Activated CD4-positive, alpha-beta T cell treated with anti-CD3 and anti-CD28 coated beads for 4 hours (primary cell): ENCODE measurements at regions not wholly inside any gene's neighbourhood (a gene's known extent, or its start where the extent isn't known, plus 50 kb on each side); places are given as distances from the start of the nearest gene placed in this dataset.
"Not testable (repeated sequence)": the region's sequence is repeated elsewhere in the genome, so short reads cannot be mapped to it uniquely, and the experiment has no call there.

Experiments
- DNase-seq, 2 donors: peaks; one replicate each; pipeline ENCODE4 v3.0.0-alpha.2; 2020

DNA sequence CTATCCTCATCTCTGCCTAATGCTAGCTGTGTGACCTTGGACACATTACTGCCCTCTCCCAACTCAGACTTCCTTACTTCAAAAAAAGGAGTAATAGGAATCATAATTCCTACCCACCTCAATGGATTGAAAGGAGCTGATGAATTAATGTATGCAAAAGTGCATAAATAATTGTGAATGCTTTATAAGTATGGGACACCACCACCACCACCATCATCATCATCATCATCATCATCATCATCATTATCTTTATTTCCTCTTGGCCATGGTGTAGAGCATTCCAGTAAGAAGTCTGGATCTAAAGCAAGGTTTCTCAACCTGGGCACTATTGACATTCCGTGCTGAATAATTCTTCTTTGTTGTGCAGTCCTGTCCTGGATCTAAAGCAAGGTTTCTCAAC is 282.5 kb downstream of the MEX3B start:
- DNase-seq: no peak

DNA sequence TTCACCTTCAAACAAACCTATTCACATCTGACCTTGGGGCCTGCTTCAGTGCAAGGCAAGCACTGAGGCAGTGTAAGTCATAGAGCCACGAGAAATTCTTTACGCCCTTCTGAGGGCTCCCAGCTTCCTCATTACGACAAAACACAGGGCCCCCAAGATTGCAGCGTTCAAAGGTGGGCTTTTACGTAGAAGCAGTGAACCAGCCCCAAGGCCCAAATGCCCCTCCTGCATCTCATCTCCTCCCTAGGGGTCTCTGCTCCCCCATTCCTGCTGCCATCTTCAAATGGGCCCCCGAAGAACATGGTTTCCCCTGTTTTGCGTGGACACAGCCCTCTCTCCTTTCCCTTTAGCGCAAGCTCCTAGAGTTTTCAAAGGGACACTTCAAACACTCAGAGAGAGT is 285.1 kb downstream of the MEX3B start:
- DNase-seq: no peak

DNA sequence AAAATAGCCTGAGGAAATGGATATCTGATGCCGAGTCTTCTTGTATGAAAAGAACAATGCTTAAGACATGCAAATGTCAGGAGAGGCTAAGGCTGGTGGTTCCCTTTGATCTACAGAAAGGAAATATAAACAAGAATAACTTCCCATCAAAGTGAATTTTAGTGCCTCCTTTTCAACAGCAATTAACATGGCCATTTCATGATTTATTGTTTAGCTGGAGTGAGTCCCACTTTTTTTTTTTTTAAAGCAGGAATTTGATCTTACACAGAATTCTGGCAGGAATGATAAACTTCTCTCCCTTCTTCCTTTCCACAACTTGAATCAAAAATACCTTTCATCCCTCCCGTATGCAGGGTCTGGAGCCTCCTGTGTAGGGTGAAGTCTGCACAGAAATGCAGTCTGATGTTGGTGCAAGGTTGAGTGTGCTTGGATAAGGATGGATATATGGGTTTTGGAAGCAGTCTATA is 287.0 kb downstream of the MEX3B start:
- no peak for DNase-seq

DNA sequence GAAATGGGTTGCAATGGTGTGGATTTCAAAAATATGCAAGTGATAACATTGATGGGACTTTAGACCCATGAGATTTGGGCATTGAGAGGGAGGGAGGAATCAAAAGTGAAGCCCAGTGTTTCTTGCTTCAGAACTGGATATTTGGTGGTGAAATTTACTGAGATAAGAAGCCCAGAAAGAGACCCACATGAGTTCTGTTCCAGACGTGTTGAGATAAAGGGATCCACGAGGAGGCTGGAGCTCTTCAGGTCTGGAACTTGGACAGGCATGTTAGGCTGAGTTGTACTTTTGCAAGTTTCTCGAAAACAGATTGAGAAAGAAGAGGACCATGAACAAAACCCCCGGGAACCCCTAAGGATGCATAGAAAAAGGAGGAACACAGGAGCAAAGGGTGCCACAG is 290.2 kb downstream of the MEX3B start:
- no peak for DNase-seq

DNA sequence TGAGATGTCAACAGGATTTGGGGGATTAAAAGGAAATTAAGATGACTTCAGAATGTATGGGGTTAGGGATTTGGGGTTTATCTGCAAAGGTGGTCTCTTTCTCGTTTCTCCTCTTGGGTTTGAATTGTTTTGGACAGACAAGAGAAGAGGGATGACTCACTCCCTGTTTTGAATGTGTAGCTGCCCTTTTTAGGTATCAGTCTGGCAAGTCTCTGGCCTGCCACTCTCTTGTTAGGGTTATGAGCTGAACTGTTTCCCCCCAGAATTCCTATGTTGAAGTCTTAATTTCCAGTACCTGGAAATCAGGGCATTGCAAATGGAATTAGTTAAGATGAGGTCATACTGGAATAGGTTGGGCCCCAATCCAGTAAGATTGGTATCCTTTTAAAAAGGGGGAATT is 291.7 kb downstream of the MEX3B start:
- no peak for DNase-seq

DNA sequence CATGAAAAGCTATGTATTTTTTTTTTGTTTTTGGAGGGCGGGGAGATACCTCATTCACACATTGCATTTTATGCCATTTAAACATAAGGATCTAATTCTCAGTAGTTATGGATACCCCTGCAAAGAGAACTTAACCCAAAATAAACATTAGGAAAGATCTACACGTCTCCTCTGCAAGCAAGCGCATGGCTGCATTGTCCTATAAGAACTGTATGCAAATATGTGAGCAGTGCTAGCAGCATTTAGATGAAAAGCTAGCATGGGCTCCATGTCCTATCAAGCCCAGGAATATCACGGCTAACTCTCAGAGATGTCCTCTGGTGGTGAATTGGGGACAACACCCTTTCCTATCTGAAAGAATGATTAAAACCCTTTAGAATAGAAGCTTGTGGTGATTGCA is 292.8 kb downstream of the MEX3B start:
- no peak for DNase-seq

DNA sequence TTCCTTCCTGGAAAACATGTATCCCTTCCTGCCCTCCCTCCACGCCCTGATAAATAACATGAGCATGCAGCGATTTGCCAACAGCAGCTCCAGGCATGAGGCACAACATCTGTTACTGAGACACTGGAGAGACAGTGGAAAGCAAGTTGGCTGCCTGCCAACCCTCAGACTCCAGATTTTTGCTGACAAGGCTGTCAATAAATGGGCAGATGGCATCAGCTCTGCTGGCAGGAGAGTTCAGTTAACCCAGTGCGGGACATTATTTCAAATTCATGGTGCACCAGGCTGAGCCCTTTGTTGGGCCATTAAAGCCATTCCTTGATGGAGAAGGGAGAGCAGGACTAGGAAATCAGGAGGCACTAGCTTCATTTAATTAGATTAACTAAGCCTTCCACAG is 293.3 kb downstream of the MEX3B start:
- no peak for DNase-seq

DNA sequence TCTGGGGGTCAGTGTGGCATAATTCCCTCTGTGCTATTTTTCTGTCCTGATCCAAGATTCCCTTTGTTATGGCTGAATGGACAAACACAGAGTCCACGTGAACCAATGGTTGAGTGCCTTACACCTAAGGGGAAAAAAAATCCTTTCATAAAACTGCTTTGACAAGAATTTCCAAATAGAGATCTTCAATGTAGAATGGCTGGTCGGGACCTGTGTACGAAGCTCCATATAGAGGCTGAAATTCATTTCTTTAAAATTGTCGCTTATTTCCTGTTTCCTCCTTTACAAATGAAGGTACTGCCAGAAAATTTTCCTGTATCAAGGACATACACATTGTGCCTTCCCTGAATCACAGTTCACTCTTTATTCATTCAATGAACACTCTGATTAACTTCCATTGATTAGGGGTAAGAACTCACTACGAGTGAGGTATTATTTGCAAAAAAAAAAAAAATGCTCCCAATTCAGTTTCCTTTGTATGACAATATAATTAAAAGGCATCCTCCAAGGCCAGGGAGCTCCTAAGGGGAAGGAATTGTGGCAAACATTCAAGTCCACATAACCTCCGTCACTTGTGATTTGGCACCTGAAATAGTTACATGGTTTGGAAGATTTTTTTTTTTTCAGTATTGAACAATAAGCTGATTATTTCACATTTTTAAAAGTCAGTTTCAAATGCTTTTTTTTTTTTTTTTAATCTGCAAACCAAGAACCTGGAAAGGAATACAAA is 293.8 kb downstream of the MEX3B start:
- DNase-seq: no peak

DNA sequence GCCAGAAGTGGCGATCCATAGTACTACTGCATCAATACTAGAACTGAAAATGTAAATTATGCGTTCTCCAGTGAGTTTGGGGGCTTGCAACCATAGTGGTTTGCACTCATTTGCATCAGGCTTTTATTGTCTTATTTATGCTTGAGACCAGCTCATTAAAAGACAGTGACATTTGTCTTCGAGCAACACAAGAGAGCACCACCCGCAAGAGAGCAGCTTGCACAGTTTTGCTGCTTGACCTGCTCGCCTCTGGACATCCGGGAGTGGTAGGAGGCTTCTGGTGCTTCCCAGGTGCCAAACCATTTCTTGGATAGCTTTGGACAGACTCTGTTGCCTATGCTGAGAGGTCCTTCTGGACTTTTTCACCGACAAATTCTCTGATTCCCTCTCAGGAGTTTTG is 294.6 kb downstream of the MEX3B start:
- DNase-seq: no peak

DNA sequence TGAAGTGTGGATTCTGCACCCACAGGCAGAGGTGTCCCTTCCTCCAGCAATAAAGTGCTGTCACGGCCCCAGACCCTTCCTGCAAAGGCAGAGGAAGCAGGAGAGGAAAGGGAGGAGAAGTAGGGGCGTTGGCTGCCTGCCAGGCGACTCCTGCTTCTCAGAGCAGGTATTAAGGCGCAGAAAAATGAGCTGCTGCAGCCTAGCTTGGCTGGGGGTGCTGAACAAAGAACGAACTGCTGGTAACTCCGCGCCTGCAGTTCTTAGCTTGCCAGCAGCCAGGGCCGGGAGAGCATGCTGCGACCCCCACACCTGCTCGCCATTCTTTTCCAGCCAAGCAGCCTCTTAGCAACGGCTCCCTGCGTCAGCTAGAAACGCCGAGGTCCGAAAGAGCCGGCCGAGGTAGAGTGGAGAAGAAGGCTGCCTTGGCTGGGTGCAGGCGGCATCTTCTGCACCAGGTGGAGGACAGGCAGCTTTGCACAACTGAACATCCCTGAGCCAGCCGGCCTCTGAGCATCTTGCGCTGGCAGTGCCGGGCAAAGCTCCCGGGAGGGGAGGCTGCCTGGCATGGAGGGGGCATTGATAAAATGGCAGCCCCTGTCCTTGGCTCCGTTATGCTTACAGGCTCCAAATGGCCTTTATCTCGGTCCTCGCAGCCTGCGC is 296.0 kb downstream of the MEX3B start:
- no peak for DNase-seq

DNA sequence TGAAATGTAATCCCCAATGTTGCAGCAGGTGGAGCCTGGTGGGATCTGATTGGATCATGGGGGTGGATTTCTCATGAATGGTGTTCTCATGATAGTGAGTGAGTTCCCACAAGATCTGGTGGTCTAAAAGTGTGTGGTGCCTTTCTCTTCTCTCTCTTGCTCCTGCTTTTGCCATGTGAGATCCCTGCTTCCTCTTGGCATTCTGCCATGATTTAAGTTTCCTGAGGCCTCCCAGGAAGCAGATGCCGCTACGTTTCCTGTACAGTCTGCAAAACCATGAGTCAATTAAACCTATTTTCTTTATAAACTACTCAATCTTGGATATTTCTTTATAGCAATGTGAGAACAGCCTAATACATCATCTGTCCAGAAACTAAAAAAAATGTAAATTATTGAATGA is 298.3 kb downstream of the MEX3B start:
- no peak for DNase-seq

DNA sequence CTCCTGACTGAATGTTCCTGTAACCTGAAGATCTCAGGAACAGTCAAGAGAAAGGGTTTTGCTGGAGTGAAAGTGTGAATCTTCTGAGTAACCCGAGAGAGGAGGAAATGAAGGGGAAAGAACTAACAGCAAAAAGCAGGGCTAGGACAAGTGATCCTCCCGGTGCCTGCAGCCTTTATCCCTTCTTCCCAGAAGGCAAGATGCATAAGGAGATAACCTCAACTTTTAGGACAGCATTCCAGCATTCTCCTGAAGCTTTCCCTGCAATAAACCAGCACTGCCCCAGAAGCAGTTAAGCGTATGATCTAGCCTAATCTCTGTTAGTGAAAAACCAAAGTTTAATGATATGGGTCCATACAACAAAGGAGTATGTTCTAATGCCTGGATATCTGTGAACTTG is 298.8 kb downstream of the MEX3B start:
- DNase-seq: no peak

DNA sequence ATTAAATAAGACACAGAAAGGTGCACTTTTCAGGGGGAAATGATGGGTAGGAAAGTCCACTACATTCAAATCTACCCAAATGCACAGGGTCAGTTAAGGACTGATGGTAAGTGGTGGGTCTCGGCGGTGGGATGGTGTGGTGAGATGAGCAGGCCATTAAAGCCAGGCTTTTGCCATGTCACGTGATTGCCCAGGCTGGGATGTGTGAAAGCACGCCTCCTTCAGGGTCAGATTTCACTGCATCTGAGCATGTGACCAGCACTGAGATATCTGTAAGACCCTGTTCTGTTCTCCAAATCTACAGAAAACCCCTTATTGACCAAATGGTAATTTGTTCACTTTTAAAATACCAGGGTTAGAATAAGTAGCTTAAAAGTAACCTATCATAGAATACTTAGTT is 301.5 kb downstream of the MEX3B start:
- DNase-seq: no peak

DNA sequence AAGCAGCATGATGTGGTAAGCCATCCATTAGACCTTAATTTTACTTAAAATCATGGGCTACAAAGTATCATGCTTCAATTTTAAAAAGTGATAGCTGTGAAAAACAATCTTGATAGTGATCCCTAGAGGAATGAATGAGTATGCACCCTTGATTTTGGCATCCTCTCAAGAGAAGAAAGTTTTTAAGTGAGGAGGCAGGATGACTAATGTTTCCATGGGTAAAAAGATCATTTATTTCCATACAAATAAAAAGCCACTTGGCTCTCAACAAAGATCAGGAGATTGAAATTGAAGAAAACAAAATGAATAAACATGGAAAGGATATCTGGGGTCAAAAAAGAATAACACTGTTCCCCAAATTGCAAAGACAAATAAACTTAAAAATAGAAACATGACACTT is 305.4 kb downstream of the MEX3B start:
- DNase-seq: no peak

DNA sequence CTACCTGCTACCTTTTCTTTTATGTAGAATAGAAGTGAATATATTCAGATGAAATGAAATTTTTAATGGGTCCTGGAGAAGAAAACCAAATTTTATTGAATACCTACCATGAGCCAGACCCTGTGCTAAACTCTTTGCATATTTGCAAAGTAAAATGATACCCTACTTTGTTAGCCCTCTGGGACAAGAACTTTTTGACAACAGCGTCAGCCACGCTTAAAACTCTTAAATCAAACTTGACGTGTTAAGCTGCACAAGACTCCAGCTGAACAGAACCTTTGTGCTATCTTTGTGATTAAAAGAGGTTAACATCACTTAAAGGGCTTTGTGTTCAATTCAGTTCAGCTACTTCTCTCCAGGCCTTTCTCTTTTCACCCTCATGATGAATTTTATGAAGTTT is 316.5 kb downstream of the MEX3B start:
- no peak for DNase-seq

DNA sequence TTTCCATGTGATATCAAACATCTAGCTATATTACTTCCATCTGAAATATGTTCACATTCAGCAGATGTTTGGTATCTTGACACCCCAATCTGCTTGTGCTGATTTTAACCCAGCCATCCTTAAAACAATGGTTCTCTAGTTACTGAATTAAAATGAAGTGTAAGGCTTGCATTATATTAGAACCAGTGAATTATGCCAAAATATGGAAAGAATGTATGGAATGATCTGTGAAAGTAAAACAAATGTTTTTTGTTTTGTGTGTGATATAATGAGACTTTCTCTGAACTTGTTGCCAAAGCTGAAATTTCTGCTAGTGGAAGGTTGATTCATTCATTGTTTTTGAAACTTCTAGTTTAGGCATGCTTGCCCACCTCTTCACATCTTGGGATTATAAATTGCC is 317.1 kb downstream of the MEX3B start:
- no peak for DNase-seq

DNA sequence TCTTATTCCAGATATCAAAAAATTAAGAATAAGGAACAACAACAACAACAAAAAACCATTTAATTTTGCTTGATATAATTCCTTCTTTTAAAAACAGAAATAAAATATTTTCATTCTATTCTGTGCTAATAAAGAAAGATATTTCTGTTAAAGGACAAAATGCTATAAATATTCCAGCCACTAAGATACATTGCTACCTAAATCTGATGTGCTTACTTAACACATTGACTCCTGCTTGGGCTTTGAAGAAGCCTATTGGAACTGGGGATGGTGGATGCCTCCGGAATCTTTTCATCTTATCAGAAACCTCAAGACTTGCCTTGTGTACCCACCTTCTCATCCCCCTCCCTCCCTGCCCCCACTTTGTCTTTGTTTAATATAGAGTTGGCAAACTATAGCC is 320.2 kb downstream of the MEX3B start:
- DNase-seq: no peak

DNA sequence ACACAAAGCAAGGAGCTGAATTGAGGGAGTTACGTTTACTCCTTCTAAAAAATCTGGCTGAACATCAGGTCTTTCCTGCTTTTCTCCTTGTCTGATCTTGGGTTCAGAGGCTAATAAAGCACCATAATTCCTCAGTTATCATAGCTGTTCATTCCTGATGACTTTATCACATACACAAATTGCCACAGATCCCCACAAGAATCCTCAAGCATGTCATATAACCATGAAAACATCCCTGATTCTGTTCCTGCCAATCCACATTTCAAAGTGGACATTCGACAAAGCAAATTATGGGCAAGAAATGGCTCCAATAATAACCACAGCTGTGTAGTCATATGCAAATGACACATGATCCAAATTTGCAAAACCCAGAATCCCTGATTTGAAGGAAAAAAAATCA is 321.3 kb downstream of the MEX3B start:
- DNase-seq: no peak

DNA sequence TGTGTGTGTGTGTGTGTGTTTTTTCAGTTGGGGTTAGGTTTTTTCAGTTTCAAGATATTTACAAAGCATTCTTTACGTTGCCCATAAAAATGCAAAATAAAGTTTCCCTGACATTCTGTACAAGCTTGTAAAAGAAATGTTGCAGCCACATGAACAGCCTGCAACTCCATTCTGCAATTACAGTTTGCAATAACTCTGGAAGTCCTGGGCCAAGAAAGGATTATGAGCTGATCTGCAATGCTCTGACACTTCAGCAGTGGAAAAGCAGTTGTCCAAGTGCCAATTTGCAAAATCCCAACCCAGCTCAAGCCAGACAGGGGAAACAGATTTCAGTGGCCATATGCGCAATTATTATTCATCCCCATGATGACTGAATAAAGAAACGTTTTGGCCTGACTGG is 322.1 kb downstream of the MEX3B start:
- no peak for DNase-seq

DNA sequence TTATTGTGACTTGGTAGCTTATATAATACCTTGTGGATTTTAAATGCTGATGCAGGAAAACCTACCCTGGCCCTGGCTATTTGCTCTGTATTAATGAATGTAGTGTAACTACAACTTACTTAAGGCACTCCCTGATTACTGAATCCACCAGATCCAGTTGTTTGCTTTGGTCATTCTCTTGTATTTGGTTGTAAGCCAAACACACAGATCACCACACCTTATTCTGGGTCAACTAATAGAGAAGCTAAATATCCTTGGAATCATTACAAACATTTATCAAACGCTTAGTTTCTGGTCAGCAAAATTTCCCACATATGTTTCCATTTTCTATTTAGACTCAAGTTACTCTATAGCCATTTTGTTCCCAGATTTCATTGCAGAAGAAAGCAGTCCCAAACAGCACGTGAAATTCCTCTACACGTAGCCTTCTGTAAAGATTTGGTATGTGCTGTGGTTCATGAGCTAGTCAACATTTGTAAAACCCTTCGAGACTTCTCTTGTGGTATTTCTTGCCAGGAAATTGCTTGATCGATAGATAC is 322.6 kb downstream of the MEX3B start:
- DNase-seq: no peak

DNA sequence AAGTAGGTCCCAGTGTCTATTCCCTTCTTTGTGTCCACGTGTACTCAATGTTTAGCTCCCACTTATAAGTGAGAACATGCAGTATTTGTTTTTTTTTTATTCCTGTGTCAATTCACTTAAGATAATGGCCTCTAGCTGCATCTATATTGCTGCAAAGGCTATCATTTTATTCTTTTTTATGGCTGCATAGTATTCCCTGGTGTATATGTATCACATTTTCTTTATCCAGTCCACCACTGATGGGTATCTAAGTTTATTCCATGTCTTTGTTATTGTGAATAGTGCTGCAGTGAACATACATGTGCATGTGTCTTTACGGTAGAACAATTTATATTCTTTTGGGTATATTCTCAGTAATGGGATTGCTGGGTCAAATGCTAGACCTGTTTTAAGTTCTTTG is 329.4 kb downstream of the MEX3B start:
- DNase-seq: not testable (repeated sequence)

DNA sequence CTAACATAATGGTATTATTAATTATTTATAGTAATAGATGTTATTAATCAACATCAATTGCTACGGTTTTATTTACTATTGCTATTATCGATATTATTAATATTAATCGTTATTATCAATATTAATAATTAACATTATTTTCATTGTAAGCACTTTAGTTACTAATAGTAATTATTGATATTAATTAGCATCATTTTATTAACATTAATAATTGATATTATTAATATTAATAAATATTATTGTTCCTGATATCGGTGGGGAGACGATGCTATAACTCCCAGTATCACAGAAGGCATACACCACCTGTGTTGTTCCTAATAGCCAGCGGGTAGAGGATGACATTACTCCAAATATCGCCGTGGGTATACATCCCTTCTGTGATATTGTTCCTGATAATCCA is 335.5 kb downstream of the MEX3B start:
- DNase-seq: no peak

DNA sequence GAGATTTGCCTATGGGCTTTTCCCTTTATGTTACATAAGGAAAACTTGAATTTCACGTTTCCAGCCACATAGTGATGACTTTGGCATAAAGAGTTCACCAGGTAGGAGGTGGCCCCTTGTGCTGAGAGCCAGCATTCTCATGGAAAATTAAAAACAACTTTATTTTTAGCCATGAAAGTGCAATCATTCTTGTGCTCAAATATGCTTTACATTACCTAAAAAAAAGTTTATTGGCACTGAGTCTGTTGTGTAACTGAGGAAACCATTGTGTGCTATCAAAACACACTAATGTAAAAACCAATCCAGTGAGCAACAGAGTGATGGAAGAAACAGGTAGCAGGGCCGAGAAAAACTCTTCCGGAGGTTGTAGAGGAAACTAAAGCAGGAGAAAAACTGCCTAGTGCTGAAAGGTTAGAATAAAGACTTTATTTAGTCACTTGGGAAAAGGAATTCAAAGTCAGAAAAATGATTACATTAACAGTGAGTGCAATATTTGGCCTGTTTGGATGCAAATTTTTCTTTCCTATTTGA is 332.9 kb upstream of the TMC3 start:
- not testable (repeated sequence) for DNase-seq

DNA sequence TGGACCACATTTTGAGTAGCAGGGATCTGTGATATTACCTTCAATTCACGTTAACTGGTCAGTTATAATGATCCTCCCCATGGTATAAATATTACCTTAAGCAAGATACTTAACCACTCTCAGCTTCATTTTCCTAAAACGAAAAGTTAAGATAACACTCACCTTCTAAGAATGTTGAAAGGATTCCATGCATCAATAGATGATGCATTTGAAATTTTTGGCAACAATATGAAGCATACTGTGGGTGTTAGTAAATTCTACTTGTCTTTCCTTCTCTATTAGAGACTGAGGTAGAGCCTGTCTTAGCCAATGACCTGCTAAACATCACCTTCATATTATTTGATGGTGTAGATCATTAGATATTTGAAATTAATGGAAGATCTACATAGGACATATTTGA is 331.7 kb upstream of the TMC3 start:
- DNase-seq: not testable (repeated sequence)
